Progenitor cell of endocrine pancreas (in vitro differentiated cells): ENCODE measurements at regions not wholly inside any gene's neighbourhood (a gene's known extent, or its start where the extent isn't known, plus 50 kb on each side); places are given as distances from the start of the nearest gene placed in this dataset.

Experiments
- DNase-seq: peaks from one replicate; pipeline ENCODE4 v3.0.0; 2021; ENCODE audit warnings: low spot score; ENCODE audit not compliant: unreplicated experiment
- H3K27ac Mint-ChIP-seq: 2 replicates; pipeline ENCODE4 v1.8.0; 2021; ENCODE audit warnings: mild to moderate bottlenecking, moderate library complexity, mixed read lengths
- H3K27me3 Mint-ChIP-seq: 2 replicates; pipeline ENCODE4 v1.8.0; 2021; ENCODE audit warnings: mixed read lengths
- H3K36me3 Mint-ChIP-seq: 2 replicates; pipeline ENCODE4 v1.8.0; 2022; ENCODE audit warnings: mixed read lengths; ENCODE audit not compliant: insufficient read depth
- H3K4me1 Mint-ChIP-seq: 2 replicates; pipeline ENCODE4 v1.8.0; 2021; ENCODE audit warnings: low read depth, mixed read lengths
- H3K4me3 Mint-ChIP-seq: 2 replicates; pipeline ENCODE4 v1.8.0; 2021; ENCODE audit warnings: low read depth, mild to moderate bottlenecking, moderate library complexity, mixed read lengths
- H3K9me3 Mint-ChIP-seq: 2 replicates; pipeline ENCODE4 v1.8.0; 2021; ENCODE audit warnings: low read depth, mixed read lengths
- TF ChIP-seq, protein P1 (sequence below): fragments of 200-600 bp; sonication (generic); IDR thresholded peaks from one replicate; pipeline ENCODE4 v1.5.0; 2021; ENCODE audit warnings: antibody characterized with exemption, mild to moderate bottlenecking; ENCODE audit not compliant: unreplicated experiment

DNA sequence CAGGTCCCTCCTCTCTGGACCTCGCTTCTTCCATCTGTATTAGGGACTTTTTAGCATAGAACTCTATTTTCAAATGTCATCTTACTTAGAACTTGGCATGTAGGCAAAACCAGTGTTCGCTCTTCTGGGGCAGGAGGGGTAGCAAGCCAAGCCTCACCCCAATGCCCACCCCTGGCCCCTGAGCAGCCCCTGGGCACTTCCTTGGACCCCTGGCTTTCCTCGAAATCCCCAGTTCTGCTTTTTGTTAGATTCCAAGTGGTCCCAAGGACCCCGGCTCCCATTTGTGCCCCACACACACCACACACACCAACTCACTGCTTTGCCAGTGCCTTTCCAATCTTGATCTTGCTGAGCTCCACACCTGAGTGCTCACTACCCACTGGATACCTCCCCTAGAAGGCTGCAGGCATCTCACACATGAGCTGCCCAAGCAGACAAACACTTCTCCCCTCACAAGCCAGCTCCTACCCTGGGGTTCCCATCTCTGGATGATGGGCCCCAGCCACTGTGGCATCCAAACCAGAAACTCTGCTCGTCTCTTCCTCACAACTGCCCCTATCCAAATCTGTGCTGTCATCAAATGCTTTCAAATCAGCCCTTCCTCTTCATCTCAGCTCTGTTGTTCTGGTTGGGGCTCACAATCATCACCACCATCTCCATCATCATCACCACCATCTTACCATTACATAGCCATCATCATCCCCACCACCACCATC lies 167.9 kb upstream of the ZMIZ1 start:
- no peaks in the 10 kb centered on the region for H3K9me3 Mint-ChIP-seq
- peaks cover 4% of the 10 kb centered on the region for H3K4me1 Mint-ChIP-seq
- no peak overlapping the region for H3K4me3 Mint-ChIP-seq
- DNase-seq, result no peak
- no peak overlapping the region for H3K27ac Mint-ChIP-seq
- TF ChIP-seq, protein P1, sequence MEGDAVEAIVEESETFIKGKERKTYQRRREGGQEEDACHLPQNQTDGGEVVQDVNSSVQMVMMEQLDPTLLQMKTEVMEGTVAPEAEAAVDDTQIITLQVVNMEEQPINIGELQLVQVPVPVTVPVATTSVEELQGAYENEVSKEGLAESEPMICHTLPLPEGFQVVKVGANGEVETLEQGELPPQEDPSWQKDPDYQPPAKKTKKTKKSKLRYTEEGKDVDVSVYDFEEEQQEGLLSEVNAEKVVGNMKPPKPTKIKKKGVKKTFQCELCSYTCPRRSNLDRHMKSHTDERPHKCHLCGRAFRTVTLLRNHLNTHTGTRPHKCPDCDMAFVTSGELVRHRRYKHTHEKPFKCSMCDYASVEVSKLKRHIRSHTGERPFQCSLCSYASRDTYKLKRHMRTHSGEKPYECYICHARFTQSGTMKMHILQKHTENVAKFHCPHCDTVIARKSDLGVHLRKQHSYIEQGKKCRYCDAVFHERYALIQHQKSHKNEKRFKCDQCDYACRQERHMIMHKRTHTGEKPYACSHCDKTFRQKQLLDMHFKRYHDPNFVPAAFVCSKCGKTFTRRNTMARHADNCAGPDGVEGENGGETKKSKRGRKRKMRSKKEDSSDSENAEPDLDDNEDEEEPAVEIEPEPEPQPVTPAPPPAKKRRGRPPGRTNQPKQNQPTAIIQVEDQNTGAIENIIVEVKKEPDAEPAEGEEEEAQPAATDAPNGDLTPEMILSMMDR, result no peak
- no peaks in the 10 kb centered on the region for H3K36me3 Mint-ChIP-seq
- peaks cover 17% of the 10 kb centered on the region for H3K27me3 Mint-ChIP-seq

DNA sequence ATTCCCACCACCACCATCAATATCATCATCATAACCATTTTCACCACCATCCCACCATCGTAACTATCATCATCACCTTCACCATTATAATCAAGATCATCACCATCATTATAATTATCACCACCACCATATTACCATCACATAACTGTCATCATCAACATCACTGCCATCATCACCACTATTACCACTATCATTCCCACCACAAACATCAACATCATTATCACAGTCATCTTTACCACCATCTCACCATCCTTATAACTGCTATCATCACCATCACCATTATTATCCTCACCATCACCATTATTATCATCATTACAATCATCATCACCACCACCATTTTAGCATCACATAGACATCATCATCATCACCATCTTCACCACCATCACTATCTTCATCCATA lies 167.1 kb upstream of the ZMIZ1 start:
- H3K4me1 Mint-ChIP-seq, result peaks cover 4% of the 10 kb centered on the region
- peaks cover 13% of the 10 kb centered on the region for H3K27me3 Mint-ChIP-seq
- no peak overlapping the region for H3K27ac Mint-ChIP-seq
- H3K4me3 Mint-ChIP-seq, result no peak overlapping the region
- no peaks in the 10 kb centered on the region for H3K9me3 Mint-ChIP-seq
- H3K36me3 Mint-ChIP-seq, result no peaks in the 10 kb centered on the region
- TF ChIP-seq, protein P1, result no peak
- DNase-seq, result no peak

- Mint-ChIP-seq H3K27me3 (peaks cover 13% of the 10 kb centered on the region), H3K9me3 (no peaks in the 10 kb centered on the region), H3K4me1 (peaks cover 9% of the 10 kb centered on the region), H3K4me3 (no peak overlapping the region), H3K27ac (no peak overlapping the region), H3K36me3 (no peaks in the 10 kb centered on the region)
- DNase-seq, result peak; percentile 1
- TF ChIP-seq, protein P1, result no peak
These were observed 166.0 kb upstream of the ZMIZ1 start for GRCh38 chr10:78902815-78903214.

DNA sequence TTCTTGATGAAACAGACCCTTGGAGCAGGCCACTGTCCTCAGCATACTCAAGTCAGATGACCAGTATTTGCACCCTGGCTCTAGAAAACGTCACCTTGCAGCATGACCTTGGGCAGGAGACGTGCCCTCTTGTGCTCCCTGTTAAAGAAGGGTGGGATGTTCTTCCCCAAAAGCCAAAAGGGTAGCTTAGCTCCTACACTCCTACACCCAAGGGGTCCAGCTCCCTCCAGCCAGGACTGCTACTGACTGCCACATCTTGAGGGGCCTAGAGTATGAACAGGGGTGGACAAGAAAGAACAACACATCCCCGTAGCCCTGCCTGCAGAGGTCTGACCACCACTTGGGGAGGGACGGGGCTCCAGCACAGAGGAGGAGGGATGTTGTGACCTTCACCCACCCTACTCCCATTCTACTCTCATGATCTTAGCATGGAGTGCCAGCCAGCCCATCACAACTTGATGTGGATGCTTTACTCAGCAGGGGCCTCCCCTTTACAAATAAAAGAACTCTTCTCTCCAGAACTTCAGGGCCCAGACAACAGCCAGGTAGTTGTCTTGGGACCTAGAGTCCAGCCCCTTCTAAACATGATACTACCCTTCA lies 165.3 kb upstream of the ZMIZ1 start:
- no peaks in the 10 kb centered on the region for H3K9me3 Mint-ChIP-seq
- no peak overlapping the region for H3K27ac Mint-ChIP-seq
- H3K27me3 Mint-ChIP-seq, result peaks cover 13% of the 10 kb centered on the region
- peak; percentile 1 for DNase-seq
- TF ChIP-seq, protein P1, result no peak
- peaks cover 9% of the 10 kb centered on the region for H3K4me1 Mint-ChIP-seq
- H3K36me3 Mint-ChIP-seq, result no peaks in the 10 kb centered on the region
- H3K4me3 Mint-ChIP-seq, result no peak overlapping the region

DNA sequence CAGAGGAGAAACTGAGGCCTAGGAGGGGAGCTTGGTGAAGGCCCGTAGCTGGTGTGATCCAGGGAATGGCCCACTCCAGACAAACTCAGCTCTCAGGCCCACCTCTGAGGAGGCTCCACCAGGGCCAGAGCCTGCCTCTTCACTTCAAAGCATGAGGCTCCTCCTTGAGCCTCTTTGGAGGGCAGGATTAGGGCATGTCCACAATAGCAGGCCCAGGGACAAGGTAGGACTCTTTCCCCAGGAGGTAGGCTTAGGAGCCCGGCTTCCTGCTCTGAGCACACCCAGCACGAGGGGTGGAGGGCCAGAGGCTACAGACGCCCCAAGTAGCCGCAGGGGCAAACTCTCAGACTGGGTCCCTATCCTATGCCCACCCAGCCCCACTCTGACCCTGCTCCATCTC lies 164.6 kb upstream of the ZMIZ1 start:
- no peak overlapping the region for H3K4me3 Mint-ChIP-seq
- peak; percentile 1 for DNase-seq

More for the DNA sequence above, 164.6 kb upstream of the ZMIZ1 start:
- Mint-ChIP-seq H3K4me1 (peaks cover 13% of the 10 kb centered on the region), H3K9me3 (no peaks in the 10 kb centered on the region), H3K27ac (no peak overlapping the region), H3K36me3 (no peaks in the 10 kb centered on the region), H3K27me3 (peaks cover 17% of the 10 kb centered on the region)
- TF ChIP-seq, protein P1, result no peak
